Heart left ventricle (tissue), 13 donors: ENCODE measurements at regions not wholly inside any gene's neighbourhood (a gene's known extent, or its start where the extent isn't known, plus 50 kb on each side); places are given as distances from the start of the nearest gene placed in this dataset.

ENCODE experiments used
- POLR2A ChIP-seq, 2 donors: fragments of 450-650 bp; IDR thresholded peaks; one replicate each; pipeline ENCODE4 v1.6.1; 2017; ENCODE audit warnings: antibody characterized with exemption in 2 of 2, mild to moderate bottlenecking in 2 of 2, moderate library complexity in 2 of 2
- TF ChIP-seq, protein P1 (sequence below), 12 donors: fragments of 200-600 bp; sonication (generic) in 4 of 12; IDR thresholded peaks; one replicate each; pipeline versions ENCODE4 v1.5.0 to v1.8.0; 2018 to 2022; ENCODE audit warnings: antibody characterized with exemption in 12 of 12, mild to moderate bottlenecking in 5 of 12
- donor health status: ischemic (EF 13 %, LVEDD 7.1; RV severe dilation, severe dysfunction).
- donor health status: DM: no; HTN: yes; CAD: no.
- donor health status: DM: no; HTN: no; CAD: no.
- donor health status: ischemic (EF 25% LVEDD 6.9; RV normal size, moderate dysfunction).
- donor health status: ischemic (EF 25% LVEDD 5.7; RV mildly dilated, moderate dysfunction).
- donor health status: ischemic (EF 35%, LVEDD 5.7; RV mildly dilated, moderate dysfunction).
- donor health status: nonischemic (EF 11% LVEDD 7.7; RV severe dilation, severe dysfunction).
- donor health status: DM: yes; HTN: yes; CAD: no.
- donor health status: PGD.
- donor health status: ischemic (EF 29% LVEDD 5.4; RV normal size, mild dysfunction).
- donor health status: nonischemic (EF 23%, LVEDD 6.1; RV moderate dilation, normal function).

DNA sequence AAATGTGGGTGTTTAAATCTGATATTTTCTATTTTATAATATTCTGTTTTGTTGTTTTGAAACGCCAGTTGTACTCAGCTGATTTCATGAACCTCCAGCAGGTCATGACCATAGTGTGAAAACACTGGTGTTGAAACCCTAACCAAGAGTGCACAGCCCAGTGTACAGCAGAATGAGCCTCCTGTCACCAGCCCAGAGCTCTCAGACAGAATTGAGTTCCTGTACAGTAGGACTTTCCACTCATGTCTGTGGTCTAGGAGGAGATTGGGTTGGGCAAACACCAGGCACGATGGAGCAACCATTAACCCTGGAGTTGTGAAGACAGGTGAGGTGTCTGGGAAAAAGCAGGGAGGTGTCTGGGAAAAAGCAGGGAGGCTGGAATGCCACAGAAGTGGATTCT, 908.8 kb downstream of the VRK1 start:
- TF ChIP-seq, protein P1, sequence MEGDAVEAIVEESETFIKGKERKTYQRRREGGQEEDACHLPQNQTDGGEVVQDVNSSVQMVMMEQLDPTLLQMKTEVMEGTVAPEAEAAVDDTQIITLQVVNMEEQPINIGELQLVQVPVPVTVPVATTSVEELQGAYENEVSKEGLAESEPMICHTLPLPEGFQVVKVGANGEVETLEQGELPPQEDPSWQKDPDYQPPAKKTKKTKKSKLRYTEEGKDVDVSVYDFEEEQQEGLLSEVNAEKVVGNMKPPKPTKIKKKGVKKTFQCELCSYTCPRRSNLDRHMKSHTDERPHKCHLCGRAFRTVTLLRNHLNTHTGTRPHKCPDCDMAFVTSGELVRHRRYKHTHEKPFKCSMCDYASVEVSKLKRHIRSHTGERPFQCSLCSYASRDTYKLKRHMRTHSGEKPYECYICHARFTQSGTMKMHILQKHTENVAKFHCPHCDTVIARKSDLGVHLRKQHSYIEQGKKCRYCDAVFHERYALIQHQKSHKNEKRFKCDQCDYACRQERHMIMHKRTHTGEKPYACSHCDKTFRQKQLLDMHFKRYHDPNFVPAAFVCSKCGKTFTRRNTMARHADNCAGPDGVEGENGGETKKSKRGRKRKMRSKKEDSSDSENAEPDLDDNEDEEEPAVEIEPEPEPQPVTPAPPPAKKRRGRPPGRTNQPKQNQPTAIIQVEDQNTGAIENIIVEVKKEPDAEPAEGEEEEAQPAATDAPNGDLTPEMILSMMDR (IDR thresholded peaks at IDR 0.05), result no peak
- TF ChIP-seq POLR2A (IDR thresholded peaks at IDR 0.05), result no peak
